HG03354 (cell line): ENCODE measurements at regions not wholly inside any gene's neighbourhood (a gene's known extent, or its start where the extent isn't known, plus 50 kb on each side); places are given as distances from the start of the nearest gene placed in this dataset.
"Not testable (repeated sequence)": the region's sequence is repeated elsewhere in the genome, so short reads cannot be mapped to it uniquely, and the experiment has no call there.

Source experiments
- ATAC-seq: cut with Tn5 transposase; IDR thresholded peaks from one replicate; pipeline ENCODE4 v1.9.1; 2021; ENCODE audit warnings: mild to moderate bottlenecking; ENCODE audit not compliant: unreplicated experiment, poor library complexity, severe bottlenecking

DNA sequence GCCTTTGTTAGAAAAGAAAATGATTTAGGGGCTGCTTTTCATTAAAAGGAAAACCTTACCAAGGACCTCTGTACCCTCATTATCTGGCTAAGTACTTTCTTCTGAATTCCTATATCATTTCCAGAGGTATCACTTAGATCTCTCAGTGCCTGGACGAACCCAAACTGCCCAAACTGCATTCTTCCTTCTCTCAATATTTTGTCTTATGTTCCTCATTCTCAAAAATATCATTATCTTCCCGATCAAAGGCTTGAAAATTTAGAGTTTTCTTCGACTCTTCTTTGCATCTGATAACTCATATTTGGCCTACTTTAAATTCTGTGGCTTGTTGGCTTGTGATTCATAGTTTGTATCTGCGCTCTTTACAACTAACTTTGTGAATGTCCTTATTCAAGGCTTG is 136.7 kb upstream of the TAF11L2 start:
- ATAC-seq: no peak

DNA sequence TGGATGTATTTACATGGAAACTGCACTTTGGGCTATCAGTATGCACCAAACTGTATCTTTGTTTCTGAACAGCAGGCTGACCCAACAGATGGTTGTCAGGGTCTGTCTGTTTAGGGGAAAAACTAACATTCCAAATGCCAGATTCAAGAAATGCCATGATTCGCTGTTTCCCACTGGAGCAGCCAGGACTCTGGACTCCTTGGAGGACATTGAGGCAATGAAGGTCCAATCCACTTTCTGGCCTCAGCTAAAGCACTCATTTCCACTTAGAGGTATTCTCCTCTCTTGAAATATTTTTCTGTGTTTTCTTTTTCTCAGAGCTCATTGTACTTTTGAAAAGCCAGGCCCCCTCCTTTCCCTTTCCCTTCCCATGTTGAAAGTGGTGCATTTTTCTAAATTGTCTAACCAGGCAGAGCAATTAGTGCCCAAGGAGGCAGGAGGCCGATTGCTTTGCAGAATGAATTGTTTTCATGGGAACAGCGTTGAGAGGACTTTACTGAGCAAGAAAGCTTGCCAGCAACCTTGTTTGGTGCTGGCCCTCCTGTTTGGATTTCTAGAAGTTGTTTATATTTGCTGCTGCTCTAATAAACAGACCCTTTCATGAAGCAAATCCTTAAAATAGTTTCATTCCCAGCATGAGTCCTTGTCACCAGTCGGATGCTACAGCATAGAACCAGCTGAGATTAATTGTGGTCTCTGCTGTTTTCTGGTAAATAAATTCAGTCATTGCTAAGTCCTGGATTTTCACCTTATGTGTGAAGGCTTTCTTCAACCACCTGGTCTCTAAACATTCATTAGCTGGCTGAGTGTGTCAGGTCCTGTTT is 132.8 kb upstream of the TAF11L2 start:
- no peak for ATAC-seq

DNA sequence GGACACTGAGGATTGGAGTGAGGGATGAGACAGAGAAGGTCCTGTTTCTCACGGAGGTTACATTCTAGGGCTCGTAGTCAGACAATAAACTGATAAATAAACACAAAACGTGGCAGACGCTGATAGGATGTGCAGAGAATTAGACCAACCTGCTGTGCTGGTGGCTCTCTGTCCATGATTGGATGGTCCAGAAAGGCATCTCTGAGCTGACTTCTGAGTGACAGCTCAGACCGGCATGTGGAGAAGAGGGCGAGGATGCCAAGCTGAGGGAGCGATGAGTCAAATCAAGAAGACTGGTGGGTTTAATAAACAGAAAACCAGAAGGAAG is 132.3 kb upstream of the TAF11L2 start:
- ATAC-seq: no peak

DNA sequence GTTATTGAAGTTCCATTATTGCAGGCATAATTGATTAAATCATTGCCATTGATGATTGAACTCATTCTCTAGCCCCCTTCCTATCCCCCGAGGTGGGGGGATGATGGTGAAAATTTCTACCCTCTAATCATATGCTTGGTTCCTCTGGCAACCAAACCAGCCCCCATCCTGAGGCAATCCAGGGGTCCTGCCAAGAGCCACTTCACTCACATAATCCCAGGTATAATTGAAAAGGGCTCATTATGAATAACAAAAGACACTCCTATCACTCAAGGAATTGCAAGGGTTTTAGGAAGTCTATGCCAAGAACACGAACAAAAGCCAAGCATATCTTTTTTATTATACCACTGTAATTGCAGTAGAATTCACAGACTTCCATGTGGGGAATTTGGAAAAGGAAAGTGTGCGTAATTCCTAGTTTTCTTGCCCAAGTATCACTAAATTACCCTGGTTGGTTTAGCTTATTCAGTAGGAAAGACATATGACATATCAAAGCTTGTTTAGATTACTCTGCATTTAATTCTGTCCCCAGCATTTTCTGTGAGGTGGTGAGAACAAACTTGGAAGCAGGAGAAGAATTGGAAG is 130.7 kb upstream of the TAF11L2 start:
- ATAC-seq: no peak

DNA sequence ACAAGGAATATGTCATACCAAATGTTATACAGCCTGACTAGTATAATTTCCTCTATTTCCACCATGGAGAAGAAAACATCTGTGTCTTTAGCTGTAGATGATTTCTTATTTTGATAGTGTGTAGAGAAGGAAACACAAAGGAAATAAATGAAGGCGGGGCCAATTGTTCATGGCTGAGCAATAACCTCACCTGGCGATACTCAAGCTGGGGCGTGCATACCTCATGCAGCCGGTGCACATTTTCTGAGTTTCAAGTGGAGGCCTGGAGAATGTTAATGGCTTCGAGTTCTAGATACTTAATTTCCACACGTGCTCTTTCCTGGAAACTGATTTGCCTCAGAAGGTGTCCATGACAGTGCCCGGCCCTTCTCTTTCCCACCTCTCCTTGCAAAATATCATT is 127.4 kb upstream of the TAF11L2 start:
- no peak for ATAC-seq

DNA sequence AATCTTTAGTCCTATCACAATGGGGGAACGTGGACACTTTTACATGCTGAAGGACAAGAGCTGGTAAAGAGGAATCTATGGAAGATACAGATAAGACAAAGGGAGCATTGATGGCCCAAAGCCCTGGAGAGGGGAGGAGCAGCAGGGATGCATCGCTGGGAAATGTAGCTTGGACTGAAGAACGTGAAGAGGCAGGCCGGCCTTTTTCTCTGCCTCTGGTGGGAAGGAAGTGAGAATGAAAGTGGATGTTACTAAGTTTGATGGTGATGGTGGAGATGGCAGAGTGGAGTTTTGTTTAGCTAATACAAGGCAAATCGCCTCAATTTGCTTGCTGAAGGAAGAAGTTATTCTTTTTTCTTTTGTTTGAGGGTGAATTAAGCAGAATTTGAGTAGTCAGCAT is 124.6 kb upstream of the TAF11L2 start:
- no peak for ATAC-seq

DNA sequence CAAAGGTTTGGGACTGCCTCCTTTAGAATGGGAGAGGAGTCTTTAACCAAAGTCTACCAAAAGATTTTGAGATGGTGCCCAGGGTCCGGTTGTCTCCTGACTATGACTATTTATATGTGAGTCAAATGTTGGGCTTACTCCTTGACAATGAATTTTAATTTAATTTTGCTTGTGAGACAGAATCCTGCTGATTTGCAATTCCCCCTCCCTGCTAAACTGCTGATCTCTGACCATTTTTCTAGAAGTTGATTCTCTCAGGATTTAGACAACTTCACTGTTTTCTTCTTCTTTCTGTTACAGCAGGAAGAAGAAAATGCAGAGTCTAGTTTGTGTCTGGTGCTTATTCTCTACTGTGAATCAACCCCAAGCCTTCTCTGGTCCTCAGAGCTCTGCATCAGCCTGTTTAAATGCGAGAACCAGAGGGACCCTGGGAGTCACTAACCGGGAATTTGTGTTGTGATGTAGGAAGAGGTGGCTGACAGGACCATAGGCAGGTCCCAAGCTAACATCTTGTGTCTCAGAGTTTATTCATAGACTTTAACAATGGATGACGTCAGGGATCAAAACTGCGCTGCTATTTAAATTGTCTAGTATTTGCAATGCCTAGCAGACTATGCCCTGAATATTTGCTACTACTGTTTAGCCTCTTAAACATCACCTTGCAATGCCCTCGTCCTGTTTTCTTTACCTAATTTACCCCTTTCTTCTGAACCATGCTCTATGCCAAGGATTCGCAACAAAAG is 124.0 kb upstream of the TAF11L2 start:
- no peak for ATAC-seq

DNA sequence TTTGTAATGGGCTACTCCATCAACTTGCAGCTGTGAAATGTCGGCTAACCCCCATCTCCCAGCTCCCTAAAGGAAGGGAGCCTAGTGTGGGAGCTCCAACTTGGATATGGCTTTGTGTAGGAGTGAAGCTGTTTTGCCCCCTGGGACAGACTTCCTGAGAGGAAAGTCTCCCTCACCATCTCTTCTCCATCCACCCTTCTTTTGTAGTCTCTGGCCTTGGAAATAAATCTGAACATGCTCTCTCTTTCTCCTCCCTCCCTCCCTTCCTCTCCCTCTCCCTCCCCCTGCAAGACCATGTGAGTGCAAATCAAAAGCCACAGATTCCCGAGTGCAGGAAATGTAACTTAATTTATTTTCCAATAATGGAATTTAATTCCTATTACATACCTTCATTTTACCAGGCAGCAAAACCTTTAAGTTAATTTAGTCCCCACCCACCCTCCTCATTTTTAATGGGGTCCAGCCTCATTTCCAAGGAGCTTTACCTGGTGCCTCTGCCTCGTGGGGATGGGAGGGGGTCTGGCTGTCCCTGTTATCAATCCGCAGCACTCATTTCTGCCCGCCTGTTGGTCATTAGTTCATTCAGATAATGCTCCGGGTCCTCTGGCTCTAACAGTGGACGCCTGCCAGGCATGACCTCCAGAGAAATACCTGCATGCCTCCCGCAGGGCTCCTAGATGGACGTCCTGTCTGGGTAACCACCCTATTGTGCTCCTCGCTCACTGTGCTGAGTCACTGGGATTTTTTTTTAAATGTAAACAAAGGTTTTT is 122.9 kb upstream of the TAF11L2 start:
- no peak for ATAC-seq

DNA sequence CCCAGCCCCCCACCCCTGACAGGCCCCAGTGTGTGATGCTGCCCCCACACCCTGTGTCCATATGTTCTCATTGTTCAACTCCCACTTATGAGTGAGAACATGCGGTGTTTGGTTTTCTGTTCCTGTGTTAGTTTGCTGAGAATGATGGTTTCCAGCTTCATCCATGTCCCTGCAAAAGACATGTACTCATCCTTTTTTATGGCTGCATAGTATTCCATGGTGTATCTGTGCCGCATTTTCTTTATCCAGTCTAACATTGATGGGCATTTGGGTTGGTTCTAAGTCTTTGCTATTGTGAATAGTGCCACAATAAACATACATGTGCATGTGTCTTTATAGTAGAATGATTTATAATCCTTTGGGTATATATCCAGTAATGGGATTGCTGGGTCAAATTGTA is 122.1 kb upstream of the TAF11L2 start:
- ATAC-seq: not testable (repeated sequence)

DNA sequence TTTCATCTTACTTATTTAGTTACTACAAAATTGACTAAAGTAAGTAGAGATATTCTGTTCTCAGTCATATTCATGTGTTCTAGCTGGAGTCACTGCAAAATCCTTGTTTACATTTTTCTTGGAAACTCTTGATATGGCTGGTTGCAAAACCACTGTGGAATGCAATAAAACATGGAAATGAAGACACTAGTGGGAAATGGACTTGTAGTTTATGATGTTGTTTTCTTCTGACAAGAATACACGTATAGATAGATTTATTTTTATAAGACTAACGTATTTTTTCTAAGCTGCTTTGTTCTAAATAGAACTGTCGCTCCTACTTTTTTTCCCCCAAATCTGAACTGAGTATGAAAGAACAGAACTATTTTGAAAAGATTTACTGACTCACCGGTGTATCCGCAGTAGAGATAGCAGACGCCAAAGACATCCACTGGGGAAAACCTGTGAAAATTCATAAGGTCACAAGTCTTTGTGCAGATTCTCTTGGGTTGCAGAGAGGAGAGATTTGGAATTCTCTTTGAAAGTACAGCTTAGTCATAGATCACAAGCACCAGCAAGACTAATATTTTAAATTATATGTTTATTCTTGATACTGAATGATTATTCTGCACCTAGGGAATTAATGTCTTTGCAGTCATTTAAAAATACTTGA is 119.6 kb upstream of the TAF11L2 start:
- ATAC-seq: no peak

DNA sequence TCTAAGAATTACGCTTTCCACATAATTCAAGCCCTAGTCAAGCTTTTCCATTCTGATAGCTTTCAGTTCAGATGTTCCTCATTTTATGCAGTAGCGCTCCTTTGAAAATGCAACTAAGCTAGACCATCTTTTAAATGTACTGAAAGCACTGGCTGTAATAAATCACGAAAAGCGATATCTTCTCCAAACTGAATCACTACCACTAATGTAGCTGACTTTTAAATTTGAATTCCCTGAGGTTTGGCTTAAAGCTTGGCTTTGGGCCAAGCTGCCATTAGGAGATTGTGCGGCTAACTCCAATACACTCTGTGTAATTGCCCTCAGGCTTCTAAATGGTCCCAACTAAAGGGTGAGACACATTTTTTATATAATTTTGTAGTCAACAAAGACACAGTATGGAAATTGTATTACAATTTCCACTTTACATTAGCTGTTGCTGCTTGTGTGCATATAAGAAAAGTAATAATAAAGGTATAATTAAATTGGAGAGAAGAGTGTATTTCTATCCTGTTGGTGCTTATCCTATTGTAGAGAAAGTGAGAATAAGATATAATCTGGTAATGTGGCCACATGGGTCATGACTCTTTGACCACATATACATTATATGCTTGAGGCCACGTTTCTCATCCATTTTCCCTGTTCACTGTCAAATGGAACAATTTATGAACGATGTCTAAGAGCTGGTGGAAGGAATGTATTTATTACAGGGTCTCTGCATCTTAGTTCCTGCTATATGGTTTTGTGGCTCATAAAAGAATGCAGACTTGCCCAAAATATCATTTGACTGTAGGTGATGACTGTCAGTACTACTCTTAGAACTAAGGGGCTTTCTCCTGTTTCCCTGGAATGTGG is 118.7 kb upstream of the TAF11L2 start:
- no peak for ATAC-seq

DNA sequence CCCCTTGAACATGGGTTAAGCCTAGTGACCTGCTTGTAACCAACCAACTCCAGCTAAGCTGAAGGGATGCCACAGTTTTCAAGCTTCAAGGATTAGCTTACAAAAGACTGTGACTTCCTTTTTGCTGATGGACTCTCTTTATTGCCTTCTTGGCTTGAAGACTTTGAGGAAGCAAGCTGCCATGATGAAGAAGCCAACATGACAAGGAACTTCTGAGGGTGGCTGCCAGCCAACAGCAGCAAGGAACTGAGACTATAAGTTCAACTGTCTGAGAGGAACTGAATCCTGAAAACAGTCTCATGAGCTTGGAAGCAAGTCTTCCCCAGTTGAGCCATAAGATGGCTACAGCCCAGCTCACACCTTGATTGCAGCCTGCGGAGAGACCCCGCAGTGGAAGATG is 116.1 kb upstream of the TAF11L2 start:
- ATAC-seq: no peak

DNA sequence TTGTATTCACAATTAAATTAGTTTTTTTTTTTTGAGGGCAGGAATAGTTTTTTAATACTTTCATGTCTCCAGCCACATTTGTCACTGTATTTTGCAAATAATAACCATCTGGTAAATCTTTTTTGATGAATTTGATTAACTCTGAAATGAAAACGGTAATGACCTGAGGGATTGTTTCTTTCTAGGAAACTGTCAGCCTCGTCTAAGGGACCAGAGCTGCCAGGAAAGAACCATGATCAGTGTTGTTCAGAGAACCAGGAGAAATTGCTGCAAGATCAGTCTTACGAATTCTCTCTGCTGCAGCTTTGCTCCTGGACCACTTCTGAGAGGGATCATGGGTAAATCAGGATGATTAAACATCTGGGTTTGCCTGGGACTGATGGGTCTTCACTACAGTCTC is 114.5 kb upstream of the TAF11L2 start:
- ATAC-seq: no peak

DNA sequence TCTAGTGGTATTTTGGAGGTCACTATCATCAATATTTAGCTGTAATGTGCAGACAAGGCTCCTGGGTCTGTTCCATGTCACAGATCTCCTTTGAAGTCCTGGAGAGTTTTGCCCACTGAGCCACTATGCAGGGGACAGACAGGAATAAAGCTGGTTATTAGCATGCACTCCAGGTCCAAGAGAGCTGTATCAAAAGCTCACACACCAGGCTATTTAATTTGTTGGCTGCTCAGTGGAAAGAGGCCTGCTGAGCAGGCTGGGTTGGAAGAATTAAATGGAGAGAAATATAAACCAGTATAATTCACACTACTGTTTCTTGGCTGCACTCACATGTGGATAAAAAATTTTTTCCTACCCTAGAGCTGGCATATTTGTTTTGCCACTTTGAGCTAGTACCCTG is 113.8 kb upstream of the TAF11L2 start:
- ATAC-seq: no peak

DNA sequence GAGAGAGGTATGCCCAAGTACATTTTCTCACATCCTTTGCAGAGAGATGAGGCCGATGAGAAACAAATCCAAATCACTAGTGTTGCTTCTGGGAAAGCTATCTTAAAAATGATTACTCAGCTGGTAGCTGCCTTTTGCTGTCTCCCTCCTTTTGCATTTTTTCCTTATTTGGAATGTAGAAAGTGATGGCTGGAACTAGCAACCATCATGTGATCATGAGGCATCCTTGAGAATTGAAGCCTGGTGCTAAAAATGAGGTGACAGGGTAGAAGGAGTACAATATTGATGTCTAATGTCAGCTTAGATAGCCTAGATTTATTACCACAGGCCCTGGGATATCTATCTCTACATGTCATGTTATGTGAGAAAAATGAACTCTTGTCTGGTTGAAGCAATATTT is 109.3 kb upstream of the TAF11L2 start:
- no peak for ATAC-seq

DNA sequence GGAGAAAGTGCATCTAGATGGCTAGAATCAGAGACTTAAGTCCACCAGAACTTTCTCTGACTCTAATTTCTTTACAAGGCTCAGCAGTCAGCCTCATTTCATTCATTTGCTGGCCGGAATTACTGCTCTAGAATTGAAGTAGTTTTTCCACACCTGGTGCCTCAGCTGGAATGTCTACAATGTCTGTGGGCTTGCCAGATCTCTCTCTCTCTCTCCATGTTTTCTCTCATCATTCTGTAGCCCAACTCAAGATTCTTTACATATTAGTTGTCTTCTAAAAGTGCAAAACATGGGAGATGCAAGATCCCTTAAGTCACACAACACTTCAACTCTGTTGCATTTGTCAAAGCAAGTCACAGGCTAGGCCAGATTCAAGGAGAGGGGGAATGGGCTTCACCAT is 103.9 kb upstream of the TAF11L2 start:
- ATAC-seq: no peak

DNA sequence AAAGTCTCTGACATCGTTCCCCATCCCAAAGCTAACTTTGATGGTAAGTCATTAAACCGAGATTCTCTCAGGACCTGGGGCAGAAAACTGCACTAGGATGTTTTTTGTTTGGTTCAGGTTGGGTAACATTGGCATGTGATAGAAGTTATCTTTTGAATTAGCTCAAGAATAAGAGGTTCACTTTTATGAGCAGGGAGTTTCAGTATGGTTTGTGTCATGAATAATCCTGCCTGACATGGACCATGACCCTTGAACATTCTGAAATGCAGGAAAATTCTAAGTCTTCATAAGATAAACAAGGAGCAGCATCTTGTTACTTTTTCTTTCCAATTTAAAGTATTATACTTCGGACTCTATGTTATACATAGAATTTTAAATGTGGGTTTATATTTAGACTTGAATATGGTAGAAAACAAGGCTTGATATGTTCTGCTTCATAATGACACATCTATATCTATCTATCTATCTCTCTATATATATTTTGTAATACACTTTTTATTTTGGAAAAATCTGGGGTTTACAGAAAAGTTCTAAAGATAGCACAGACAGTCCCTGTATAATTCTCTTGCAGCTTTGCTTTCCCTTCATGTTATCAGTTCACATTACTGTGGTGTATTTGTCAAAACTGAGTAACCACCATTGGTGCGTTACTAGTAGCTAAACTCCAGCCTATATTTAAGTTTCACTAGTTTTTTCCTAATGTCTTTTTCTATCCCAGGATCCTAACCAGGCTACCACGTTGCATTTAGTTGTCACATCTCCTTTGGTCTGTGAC is 102.7 kb upstream of the TAF11L2 start:
- no peak for ATAC-seq

DNA sequence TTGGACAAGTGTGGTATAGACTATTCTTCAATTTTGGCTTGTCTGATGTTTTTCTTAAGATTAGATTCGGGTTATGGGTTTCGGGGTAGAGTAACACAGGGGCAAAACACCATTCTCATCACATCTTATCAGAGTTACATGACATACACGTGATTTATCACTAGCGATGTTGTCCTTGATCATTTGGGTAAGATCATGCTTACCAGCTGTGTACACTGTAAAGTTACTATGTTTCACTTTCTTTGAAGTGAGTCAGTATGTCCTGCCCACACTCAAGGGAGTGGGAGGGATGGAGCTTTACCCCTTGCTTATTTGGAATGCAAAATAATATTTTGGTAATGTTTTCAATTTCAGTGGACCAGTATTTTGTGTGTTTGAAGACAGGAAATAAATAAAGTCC is 101.8 kb upstream of the TAF11L2 start:
- peak; percentile 62 for ATAC-seq
